T-helper 2 cell treated with Interferon-gamma antibody and Interleukin-4, amounts not matched to agents 5 μg/mL and 100 μg/mL, for 36 hours (primary cell): ENCODE measurements at regions not wholly inside any gene's neighbourhood (a gene's known extent, or its start where the extent isn't known, plus 50 kb on each side); places are given as distances from the start of the nearest gene placed in this dataset.

Experiments
- DNase-seq: peaks from one replicate; pipeline ENCODE4 v3.0.0; 2021; ENCODE audit warnings: low spot score
- H3K27ac Mint-ChIP-seq: one replicate; pipeline ENCODE4 v1.8.0; 2021; ENCODE audit warnings: mild to moderate bottlenecking, mixed read lengths
- H3K27me3 Mint-ChIP-seq: one replicate; pipeline ENCODE4 v1.8.0; 2021; ENCODE audit warnings: low read depth, mixed read lengths
- H3K36me3 Mint-ChIP-seq: one replicate; pipeline ENCODE4 v1.8.0; 2021; ENCODE audit warnings: low read depth, mixed read lengths
- H3K4me1 Mint-ChIP-seq: one replicate; pipeline ENCODE4 v1.8.0; 2021; ENCODE audit warnings: low read depth, mixed read lengths
- H3K4me3 Mint-ChIP-seq: one replicate; pipeline ENCODE4 v1.8.0; 2022; ENCODE audit warnings: mild to moderate bottlenecking, moderate library complexity, mixed read lengths
- H3K9me3 Mint-ChIP-seq: one replicate; pipeline ENCODE4 v1.8.0; 2021; ENCODE audit warnings: mixed read lengths

- DNase-seq, result no peak
- no peak overlapping the region for H3K4me3 Mint-ChIP-seq
- peaks cover 3% of the 10 kb centered on the region for H3K27me3 Mint-ChIP-seq
- no peak overlapping the region for H3K27ac Mint-ChIP-seq
- peaks cover 11% of the 10 kb centered on the region for H3K9me3 Mint-ChIP-seq
- peaks cover 16% of the 10 kb centered on the region for H3K4me1 Mint-ChIP-seq
- H3K36me3 Mint-ChIP-seq, result peaks cover 8% of the 10 kb centered on the region
Observed at GRCh38 chr3:31444220-31445142, 88.2 kb upstream of the STT3B start.

DNA sequence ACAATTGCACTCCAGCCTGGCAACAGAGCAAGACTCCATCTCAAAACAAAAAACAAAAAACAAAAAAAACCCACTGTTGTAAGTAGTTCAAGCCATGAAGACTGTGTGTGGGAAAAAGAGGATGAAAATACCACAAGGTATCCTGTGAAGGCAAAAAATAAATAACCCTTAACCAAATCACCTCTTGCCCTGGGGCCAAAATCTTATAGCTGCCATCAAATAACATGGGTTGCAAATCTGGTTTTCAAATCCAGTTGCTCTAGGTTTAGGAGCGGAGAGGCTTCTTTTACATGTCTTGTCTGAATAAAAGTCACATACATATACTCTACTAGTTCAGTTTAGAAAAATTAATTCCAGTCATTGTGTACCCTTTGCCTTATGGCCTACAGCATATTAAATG lies 87.0 kb upstream of the STT3B start:
- Mint-ChIP-seq H3K36me3 (peaks cover 12% of the 10 kb centered on the region), H3K9me3 (peaks cover 23% of the 10 kb centered on the region), H3K4me3 (no peak overlapping the region), H3K27me3 (peaks cover 2% of the 10 kb centered on the region), H3K4me1 (peaks cover 24% of the 10 kb centered on the region), H3K27ac (no peak overlapping the region)
- DNase-seq, result no peak

DNA sequence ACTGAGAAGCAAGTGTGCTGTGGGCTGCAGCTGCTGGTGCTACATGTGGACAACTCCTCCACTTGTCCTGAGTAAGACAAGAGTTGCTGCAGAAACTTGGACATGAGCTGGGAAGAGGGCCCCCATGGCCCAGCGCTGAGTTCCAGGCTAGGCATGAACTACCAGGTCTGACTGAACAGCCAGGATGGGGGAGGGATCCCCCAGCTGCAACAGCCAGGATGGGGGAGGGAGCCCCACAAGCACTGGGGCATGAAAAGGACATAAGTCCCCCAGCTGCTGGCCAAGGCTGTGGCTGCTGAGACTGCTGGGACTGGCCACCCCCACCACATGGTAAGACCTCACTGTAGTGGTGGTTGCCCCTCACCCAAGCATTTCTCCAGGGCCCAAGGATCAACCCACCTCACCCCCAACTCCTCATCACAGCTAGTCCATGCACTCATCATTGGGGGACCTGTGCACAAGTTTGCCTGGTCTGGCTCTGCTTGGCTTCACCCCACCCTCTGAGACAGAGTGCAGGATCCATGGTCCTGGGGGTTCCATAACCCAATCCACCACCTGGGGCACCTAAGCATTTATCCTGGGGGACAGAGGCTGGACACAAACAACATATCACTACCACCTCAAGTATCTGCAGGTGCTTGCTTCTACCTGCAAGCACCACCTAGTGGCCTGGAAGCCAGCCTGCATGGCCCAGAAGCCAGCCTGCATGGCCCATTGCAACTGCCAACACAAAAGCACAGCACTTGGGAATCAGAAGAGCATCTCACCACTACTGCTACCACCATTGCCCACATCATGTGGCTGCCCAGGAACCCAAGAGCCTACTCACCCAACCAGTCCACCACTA lies 84.5 kb upstream of the STT3B start:
- peaks cover 28% of the 10 kb centered on the region for H3K9me3 Mint-ChIP-seq
- H3K27me3 Mint-ChIP-seq, result peaks cover 6% of the 10 kb centered on the region
- peaks cover 12% of the 10 kb centered on the region for H3K36me3 Mint-ChIP-seq
- H3K27ac Mint-ChIP-seq, result peak overlapping the region; percentile 16
- no peak for DNase-seq
- peak overlapping the region; percentile 1 for H3K4me3 Mint-ChIP-seq
- H3K4me1 Mint-ChIP-seq, result peaks cover 24% of the 10 kb centered on the region

- Mint-ChIP-seq H3K4me1 (peaks cover 21% of the 10 kb centered on the region), H3K27ac (peak overlapping the region; percentile 16), H3K36me3 (peaks cover 12% of the 10 kb centered on the region), H3K27me3 (peaks cover 6% of the 10 kb centered on the region), H3K9me3 (peaks cover 28% of the 10 kb centered on the region), H3K4me3 (peak overlapping the region; percentile 1)
- DNase-seq, result no peak
Observed at GRCh38 chr3:31448882-31449243, 83.9 kb upstream of the STT3B start.

- Mint-ChIP-seq H3K9me3 (peaks cover 28% of the 10 kb centered on the region), H3K27ac (peak overlapping the region; percentile 16), H3K4me1 (peaks cover 21% of the 10 kb centered on the region), H3K36me3 (peaks cover 12% of the 10 kb centered on the region), H3K4me3 (peak overlapping the region; percentile 1), H3K27me3 (peaks cover 6% of the 10 kb centered on the region)
- DNase-seq, result no peak
Observed at GRCh38 chr3:31449318-31449717, 83.4 kb upstream of the STT3B start.

DNA sequence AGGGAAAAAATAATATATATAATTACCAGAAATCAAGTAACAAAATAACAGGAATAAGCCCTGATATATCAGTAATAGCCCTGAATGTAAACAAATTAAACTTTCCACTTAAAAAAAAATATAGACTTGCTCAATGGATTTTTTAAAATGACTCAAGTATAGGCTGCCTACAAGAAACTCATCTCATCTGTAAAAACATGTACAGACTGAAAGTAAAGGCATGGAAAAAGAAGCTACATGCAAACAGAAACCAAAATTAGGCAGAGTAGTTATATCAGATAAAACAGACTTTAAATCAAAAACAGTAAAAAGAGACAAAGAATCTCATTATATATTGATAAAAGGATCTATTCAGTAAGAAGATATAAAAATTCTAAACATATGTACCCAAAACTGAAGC lies 82.4 kb upstream of the STT3B start:
- DNase-seq, result no peak
- Mint-ChIP-seq H3K27me3 (peaks cover 9% of the 10 kb centered on the region), H3K4me3 (no peak overlapping the region), H3K4me1 (peaks cover 21% of the 10 kb centered on the region), H3K36me3 (peaks cover 12% of the 10 kb centered on the region), H3K27ac (no peak overlapping the region), H3K9me3 (peaks cover 28% of the 10 kb centered on the region)

GRCh38 chr3:31452495-31453106 lies 80.1 kb upstream of the STT3B start:
- no peak for DNase-seq
- H3K27me3 Mint-ChIP-seq, result peaks cover 7% of the 10 kb centered on the region
- H3K9me3 Mint-ChIP-seq, result peaks cover 28% of the 10 kb centered on the region
- no peak overlapping the region for H3K27ac Mint-ChIP-seq
- H3K4me1 Mint-ChIP-seq, result peaks cover 19% of the 10 kb centered on the region
- peaks cover 12% of the 10 kb centered on the region for H3K36me3 Mint-ChIP-seq
- H3K4me3 Mint-ChIP-seq, result no peak overlapping the region

- Mint-ChIP-seq H3K4me3 (no peak overlapping the region), H3K27ac (no peak overlapping the region), H3K27me3 (peaks cover 7% of the 10 kb centered on the region), H3K4me1 (peaks cover 18% of the 10 kb centered on the region), H3K36me3 (peaks cover 12% of the 10 kb centered on the region), H3K9me3 (peaks cover 27% of the 10 kb centered on the region)
- no peak for DNase-seq
Observed at GRCh38 chr3:31453430-31453829, 79.3 kb upstream of the STT3B start.

GRCh38 chr3:31455524-31455923 lies 77.2 kb upstream of the STT3B start:
- H3K9me3 Mint-ChIP-seq, result peaks cover 6% of the 10 kb centered on the region
- no peak for DNase-seq
- no peak overlapping the region for H3K27ac Mint-ChIP-seq
- H3K36me3 Mint-ChIP-seq, result no peaks in the 10 kb centered on the region
- no peaks in the 10 kb centered on the region for H3K4me1 Mint-ChIP-seq
- H3K27me3 Mint-ChIP-seq, result peaks cover 7% of the 10 kb centered on the region
- H3K4me3 Mint-ChIP-seq, result no peak overlapping the region

GRCh38 chr3:31456373-31456772 lies 76.4 kb upstream of the STT3B start:
- Mint-ChIP-seq H3K27ac (no peak overlapping the region), H3K36me3 (no peaks in the 10 kb centered on the region), H3K27me3 (peaks cover 10% of the 10 kb centered on the region), H3K9me3 (peaks cover under 1% of the 10 kb centered on the region), H3K4me1 (no peaks in the 10 kb centered on the region), H3K4me3 (no peak overlapping the region)
- DNase-seq, result no peak

GRCh38 chr3:31461426-31461825 lies 71.3 kb upstream of the STT3B start:
- Mint-ChIP-seq H3K36me3 (no peaks in the 10 kb centered on the region), H3K4me1 (peaks cover 4% of the 10 kb centered on the region), H3K9me3 (no peaks in the 10 kb centered on the region), H3K27me3 (peaks cover 5% of the 10 kb centered on the region), H3K4me3 (no peak overlapping the region), H3K27ac (no peak overlapping the region)
- DNase-seq, result no peak

- Mint-ChIP-seq H3K4me1 (peaks cover 4% of the 10 kb centered on the region), H3K27ac (no peak overlapping the region), H3K4me3 (no peak overlapping the region), H3K27me3 (peaks cover 5% of the 10 kb centered on the region), H3K36me3 (no peaks in the 10 kb centered on the region), H3K9me3 (no peaks in the 10 kb centered on the region)
- no peak for DNase-seq
Observed at GRCh38 chr3:31462050-31462569, 70.6 kb upstream of the STT3B start.

DNA sequence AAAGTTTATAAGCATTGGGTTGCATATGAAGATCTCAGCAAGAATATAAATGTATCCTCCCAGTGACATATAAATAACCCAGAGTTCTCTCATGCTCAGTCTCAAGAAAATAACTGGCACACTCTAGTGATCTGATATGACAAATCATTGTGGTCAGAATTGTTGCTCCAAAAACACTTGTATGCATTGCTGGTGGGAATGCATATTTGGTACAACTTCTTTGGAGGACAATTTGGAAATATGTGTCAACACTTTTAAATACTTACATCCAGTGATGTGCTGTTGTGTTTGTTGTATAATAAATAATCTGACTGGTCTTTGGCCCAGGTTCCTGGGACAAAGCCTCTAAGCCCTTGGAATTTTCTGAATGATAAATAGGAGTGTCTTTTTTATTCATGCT lies 66.7 kb upstream of the STT3B start:
- no peak for DNase-seq
- Mint-ChIP-seq H3K4me1 (peaks cover 4% of the 10 kb centered on the region), H3K36me3 (no peaks in the 10 kb centered on the region), H3K4me3 (no peak overlapping the region), H3K27me3 (peaks cover 1% of the 10 kb centered on the region), H3K27ac (no peak overlapping the region), H3K9me3 (no peaks in the 10 kb centered on the region)

DNA sequence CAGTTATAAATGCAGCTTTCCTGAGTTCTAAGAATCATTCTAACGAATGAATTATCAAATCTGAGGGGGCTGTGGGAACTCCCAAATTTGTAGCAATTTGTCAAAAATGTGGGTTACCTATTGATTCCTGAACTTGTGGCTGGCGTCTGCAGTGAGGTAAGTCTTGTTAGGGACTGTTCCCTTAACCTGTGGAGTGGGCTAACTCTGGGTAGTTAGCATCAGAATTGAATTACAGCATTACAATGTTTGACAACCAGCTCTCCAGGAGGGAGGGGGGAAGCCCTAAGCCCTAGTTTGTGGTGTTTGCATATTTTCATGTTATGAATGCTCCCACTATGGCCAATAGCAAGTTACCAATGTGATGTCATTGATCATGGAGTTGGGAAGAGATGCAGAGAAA lies 65.9 kb upstream of the STT3B start:
- no peaks in the 10 kb centered on the region for H3K9me3 Mint-ChIP-seq
- no peak overlapping the region for H3K4me3 Mint-ChIP-seq
- peaks cover 3% of the 10 kb centered on the region for H3K4me1 Mint-ChIP-seq
- no peaks in the 10 kb centered on the region for H3K27me3 Mint-ChIP-seq
- no peak for DNase-seq
- no peaks in the 10 kb centered on the region for H3K36me3 Mint-ChIP-seq
- H3K27ac Mint-ChIP-seq, result no peak overlapping the region
